ENCODE measurements at regions not wholly inside any gene's neighbourhood (a gene's known extent, or its start where the extent isn't known, plus 50 kb on each side); places are given as distances from the start of the nearest gene placed in this dataset.

DNA sequence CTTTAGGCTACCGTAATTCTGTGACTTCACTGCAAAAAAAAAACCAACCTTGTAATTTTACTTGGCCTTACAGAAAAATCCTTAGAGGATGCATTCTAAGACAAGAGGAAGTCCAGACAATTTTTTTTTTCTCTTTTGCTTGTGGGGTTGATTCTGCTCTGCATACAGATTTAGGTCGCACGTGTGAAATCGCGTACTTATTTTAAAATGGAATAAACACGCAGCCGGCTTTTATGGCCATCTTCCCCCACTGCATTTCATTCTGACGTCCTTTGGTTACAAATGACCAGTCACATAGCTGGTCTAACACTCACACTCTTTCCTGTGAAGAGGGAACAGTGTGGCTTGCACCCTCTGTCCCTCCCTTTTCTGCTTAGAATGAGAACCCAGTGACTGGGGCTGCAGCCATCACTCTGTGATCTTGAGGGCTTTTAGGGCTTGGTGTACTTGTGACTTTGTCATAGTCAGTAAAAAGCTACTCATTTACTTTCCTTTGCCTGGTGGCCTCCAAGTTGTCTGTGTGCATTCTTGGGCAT lies 63.6 kb upstream of the CARD11 start:
- TF ChIP-seq SMC3 (IDR thresholded peaks at IDR 0.05; ENCODE audit: low read depth, low read length) (no peak), POLR2A (IDR thresholded peaks at IDR 0.05; ENCODE audit: low read depth, low read length) (no peak), CEBPB (IDR thresholded peaks at IDR 0.05; ENCODE audit: low read depth, low read length) (no peak), RAD21 (IDR thresholded peaks at IDR 0.05; ENCODE audit: low read length) (no peak), RFX5 (IDR thresholded peaks at IDR 0.05; ENCODE audit: low read depth, low read length) (no peak), MAFK (IDR thresholded peaks at IDR 0.05; ENCODE audit: low read depth, low read length) (no peak), NFE2L2 (IDR thresholded peaks at IDR 0.05; ENCODE audit: low read depth, low read length) (no peak), MAZ (IDR thresholded peaks at IDR 0.05; ENCODE audit: borderline replicate concordance, low read depth, low read length) (no peak)
- TF ChIP-seq, protein P1, sequence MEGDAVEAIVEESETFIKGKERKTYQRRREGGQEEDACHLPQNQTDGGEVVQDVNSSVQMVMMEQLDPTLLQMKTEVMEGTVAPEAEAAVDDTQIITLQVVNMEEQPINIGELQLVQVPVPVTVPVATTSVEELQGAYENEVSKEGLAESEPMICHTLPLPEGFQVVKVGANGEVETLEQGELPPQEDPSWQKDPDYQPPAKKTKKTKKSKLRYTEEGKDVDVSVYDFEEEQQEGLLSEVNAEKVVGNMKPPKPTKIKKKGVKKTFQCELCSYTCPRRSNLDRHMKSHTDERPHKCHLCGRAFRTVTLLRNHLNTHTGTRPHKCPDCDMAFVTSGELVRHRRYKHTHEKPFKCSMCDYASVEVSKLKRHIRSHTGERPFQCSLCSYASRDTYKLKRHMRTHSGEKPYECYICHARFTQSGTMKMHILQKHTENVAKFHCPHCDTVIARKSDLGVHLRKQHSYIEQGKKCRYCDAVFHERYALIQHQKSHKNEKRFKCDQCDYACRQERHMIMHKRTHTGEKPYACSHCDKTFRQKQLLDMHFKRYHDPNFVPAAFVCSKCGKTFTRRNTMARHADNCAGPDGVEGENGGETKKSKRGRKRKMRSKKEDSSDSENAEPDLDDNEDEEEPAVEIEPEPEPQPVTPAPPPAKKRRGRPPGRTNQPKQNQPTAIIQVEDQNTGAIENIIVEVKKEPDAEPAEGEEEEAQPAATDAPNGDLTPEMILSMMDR (conservative IDR thresholded peaks at IDR 0.05; ENCODE audit: low read depth, low read length): no peak
- TF ChIP-seq, protein P2, sequence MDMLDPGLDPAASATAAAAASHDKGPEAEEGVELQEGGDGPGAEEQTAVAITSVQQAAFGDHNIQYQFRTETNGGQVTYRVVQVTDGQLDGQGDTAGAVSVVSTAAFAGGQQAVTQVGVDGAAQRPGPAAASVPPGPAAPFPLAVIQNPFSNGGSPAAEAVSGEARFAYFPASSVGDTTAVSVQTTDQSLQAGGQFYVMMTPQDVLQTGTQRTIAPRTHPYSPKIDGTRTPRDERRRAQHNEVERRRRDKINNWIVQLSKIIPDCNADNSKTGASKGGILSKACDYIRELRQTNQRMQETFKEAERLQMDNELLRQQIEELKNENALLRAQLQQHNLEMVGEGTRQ (IDR thresholded peaks at IDR 0.05; ENCODE audit: low read depth, low read length): no peak
